ENCODE measurements at regions not wholly inside any gene's neighbourhood (a gene's known extent, or its start where the extent isn't known, plus 50 kb on each side); places are given as distances from the start of the nearest gene placed in this dataset.

DNA sequence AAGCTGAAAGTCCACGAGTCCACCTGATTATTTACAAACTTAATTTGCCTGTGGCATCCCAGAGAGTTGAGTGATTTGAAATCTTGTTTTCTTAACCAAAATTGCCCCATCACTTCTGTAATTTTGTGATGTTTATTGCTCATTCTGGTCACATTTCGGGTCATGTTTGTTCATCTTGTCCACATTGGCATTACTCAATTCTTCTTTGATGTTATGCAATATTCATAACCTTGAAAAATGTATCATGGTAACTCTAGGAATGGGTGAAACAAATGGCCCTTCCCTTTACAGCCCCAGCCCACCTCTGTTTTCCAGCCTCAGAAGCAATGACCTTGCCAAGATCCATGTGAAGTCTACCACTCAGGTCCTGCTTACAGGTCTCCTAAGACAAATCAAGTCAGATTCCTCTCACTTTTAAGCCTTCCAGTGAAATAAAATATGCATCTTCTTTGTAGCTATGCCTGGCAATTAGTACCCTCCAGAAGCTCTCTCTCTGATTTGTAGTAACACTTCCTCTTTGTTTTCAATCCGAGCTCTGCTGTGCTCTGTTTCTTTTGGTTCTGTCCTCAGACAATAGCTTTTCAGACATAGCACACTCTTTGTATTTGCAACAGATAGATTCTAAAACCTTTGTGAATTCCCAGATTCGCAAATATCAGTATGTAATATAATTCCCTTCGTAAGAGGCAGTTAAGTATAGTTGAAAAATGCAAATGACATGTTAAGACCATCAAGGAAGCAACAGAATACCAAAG is 330.3 kb upstream of the IRX1 start:
- intact Hi-C loops (cut with DNase I; ENCODE audit: low total_unique reads), result no loop called here
- H3K4me3 ChIP-seq, result no peak overlapping the region
- TF ChIP-seq, protein P1, sequence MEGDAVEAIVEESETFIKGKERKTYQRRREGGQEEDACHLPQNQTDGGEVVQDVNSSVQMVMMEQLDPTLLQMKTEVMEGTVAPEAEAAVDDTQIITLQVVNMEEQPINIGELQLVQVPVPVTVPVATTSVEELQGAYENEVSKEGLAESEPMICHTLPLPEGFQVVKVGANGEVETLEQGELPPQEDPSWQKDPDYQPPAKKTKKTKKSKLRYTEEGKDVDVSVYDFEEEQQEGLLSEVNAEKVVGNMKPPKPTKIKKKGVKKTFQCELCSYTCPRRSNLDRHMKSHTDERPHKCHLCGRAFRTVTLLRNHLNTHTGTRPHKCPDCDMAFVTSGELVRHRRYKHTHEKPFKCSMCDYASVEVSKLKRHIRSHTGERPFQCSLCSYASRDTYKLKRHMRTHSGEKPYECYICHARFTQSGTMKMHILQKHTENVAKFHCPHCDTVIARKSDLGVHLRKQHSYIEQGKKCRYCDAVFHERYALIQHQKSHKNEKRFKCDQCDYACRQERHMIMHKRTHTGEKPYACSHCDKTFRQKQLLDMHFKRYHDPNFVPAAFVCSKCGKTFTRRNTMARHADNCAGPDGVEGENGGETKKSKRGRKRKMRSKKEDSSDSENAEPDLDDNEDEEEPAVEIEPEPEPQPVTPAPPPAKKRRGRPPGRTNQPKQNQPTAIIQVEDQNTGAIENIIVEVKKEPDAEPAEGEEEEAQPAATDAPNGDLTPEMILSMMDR (IDR thresholded peaks at IDR 0.05), result no peak
- TF ChIP-seq POLR2AphosphoS5 (IDR thresholded peaks at IDR 0.05) (no peak), POLR2A (IDR thresholded peaks at IDR 0.05) (no peak)
- H3K27me3 ChIP-seq, result no peaks in the 10 kb centered on the region
- no peaks in the 10 kb centered on the region for H3K4me1 ChIP-seq
- H3K9me3 ChIP-seq, result no peaks in the 10 kb centered on the region
- no peaks in the 10 kb centered on the region for H3K36me3 ChIP-seq
- no peak for DNase-seq (ENCODE audit: low spot score in 2 of 2)
- no peak overlapping the region for H3K27ac ChIP-seq

DNA sequence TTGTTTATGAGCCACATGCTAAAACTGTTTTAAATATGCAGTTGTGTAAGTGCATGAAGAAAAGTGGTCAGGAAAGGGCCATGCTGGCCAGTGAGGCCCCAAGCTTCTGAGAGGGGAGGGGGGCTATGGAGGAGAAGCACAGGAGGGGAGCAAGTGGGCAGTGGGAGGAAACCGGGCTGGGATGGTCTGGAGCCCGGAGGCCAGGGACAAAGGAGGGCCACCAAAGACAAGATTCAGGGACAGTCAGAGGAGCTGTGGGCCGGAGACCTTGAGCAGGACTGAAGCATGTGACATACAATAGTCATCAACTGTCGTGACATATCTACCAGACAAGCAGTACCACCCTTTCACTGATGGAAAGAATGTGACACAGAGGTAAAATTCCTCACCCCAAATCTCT is 333.2 kb upstream of the IRX1 start:
- Histone ChIP-seq H3K9me3 (no peaks in the 10 kb centered on the region), H3K36me3 (no peaks in the 10 kb centered on the region), H3K4me1 (no peaks in the 10 kb centered on the region), H3K4me3 (no peak overlapping the region), H3K27ac (no peak overlapping the region), H3K27me3 (no peaks in the 10 kb centered on the region)
- DNase-seq (ENCODE audit: low spot score in 2 of 2), result no peak
- TF ChIP-seq, protein P1 (IDR thresholded peaks at IDR 0.05), result no peak
- TF ChIP-seq POLR2AphosphoS5 (IDR thresholded peaks at IDR 0.05), result no peak
- no peak for TF ChIP-seq POLR2A (IDR thresholded peaks at IDR 0.05)
- intact Hi-C loops (cut with DNase I; ENCODE audit: low total_unique reads), result no loop called here

GRCh38 chr5:3261081-3261480 is 334.6 kb upstream of the IRX1 start:
- intact Hi-C loops (cut with DNase I; ENCODE audit: low total_unique reads), result no loop called here
- Histone ChIP-seq H3K27ac (no peak overlapping the region), H3K4me1 (no peaks in the 10 kb centered on the region), H3K4me3 (no peak overlapping the region), H3K36me3 (no peaks in the 10 kb centered on the region), H3K9me3 (no peaks in the 10 kb centered on the region), H3K27me3 (no peaks in the 10 kb centered on the region)
- DNase-seq (ENCODE audit: low spot score in 2 of 2), result no peak
- TF ChIP-seq POLR2A (IDR thresholded peaks at IDR 0.05), result no peak
- TF ChIP-seq, protein P1 (IDR thresholded peaks at IDR 0.05), result no peak
- TF ChIP-seq POLR2AphosphoS5 (IDR thresholded peaks at IDR 0.05), result no peak

DNA sequence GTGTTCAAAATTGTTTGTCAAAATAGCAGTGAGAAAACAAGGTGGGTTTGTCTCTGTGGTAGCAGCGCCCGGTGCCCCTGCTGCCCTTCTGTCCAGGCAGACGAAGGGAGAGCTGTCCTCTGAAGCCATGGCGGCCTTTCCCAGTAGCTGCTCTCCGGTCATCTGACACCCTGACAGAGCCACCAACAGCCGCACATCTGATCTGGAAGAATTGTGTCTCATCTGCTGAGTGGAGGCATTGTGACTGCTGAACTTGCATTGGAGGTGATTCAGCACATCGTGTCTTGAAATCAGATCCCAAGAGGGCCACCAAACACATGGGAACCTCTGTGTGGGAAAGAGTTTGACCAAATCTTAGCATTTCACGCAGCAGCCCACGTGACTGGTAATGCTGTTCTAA is 337.6 kb upstream of the IRX1 start:
- H3K9me3 ChIP-seq, result no peaks in the 10 kb centered on the region
- no peak overlapping the region for H3K4me3 ChIP-seq
- DNase-seq (ENCODE audit: low spot score in 2 of 2), result no peak
- H3K27me3 ChIP-seq, result no peaks in the 10 kb centered on the region
- no peaks in the 10 kb centered on the region for H3K4me1 ChIP-seq
- no peaks in the 10 kb centered on the region for H3K36me3 ChIP-seq
- intact Hi-C loops (cut with DNase I; ENCODE audit: low total_unique reads), result no loop called here
- TF ChIP-seq POLR2A (IDR thresholded peaks at IDR 0.05), result no peak
- no peak for TF ChIP-seq POLR2AphosphoS5 (IDR thresholded peaks at IDR 0.05)
- TF ChIP-seq, protein P1 (IDR thresholded peaks at IDR 0.05), result no peak
- no peak overlapping the region for H3K27ac ChIP-seq

- H3K4me1 ChIP-seq, result no peaks in the 10 kb centered on the region
- intact Hi-C loops (cut with DNase I; ENCODE audit: low total_unique reads), result no loop called here
- H3K27ac ChIP-seq, result no peak overlapping the region
- H3K9me3 ChIP-seq, result no peaks in the 10 kb centered on the region
- no peaks in the 10 kb centered on the region for H3K36me3 ChIP-seq
- no peak overlapping the region for H3K4me3 ChIP-seq
- TF ChIP-seq POLR2A (IDR thresholded peaks at IDR 0.05), result no peak
- TF ChIP-seq POLR2AphosphoS5 (IDR thresholded peaks at IDR 0.05), result no peak
- TF ChIP-seq, protein P1 (IDR thresholded peaks at IDR 0.05), result no peak
- DNase-seq (ENCODE audit: low spot score in 2 of 2), result no peak
- H3K27me3 ChIP-seq, result no peaks in the 10 kb centered on the region
These were observed 343.4 kb upstream of the IRX1 start for GRCh38 chr5:3252235-3252634.

All from breast epithelium (tissue), 4 donors.